Transverse colon (tissue), 4 donors: ENCODE measurements at regions not wholly inside any gene's neighbourhood (a gene's known extent, or its start where the extent isn't known, plus 50 kb on each side); places are given as distances from the start of the nearest gene placed in this dataset.

Experiments used
- EP300 ChIP-seq: sonication (generic); formaldehyde crosslinking; IDR thresholded peaks from one replicate; pipeline ENCODE4 v1.6.1; 2017; ENCODE audit warnings: antibody characterized with exemption, low read depth
- POLR2A ChIP-seq: fragments of 450-650 bp; IDR thresholded peaks from one replicate; pipeline ENCODE4 v1.6.1; 2016; ENCODE audit warnings: antibody characterized with exemption, mild to moderate bottlenecking, moderate library complexity
- POLR2AphosphoS5 ChIP-seq, 3 donors: sonication (generic); formaldehyde crosslinking; IDR thresholded peaks; one replicate each; pipeline ENCODE4 v1.6.1; 2016; ENCODE audit warnings: antibody characterized with exemption in 3 of 3
- TF ChIP-seq, protein P1 (sequence below), 5 experiments: fragments of 200-600 bp in 3 of 5; fragments of 450-650 bp in 2 of 5; sonication (generic) in 3 of 5; IDR thresholded peaks; 1 replicate in 2 of 5; 2 replicates in 3 of 5; pipeline ENCODE4 v1.5.1; 2016 to 2017; ENCODE audit warnings: antibody characterized with exemption in 5 of 5, inconsistent platforms in 3 of 5, mild to moderate bottlenecking in 2 of 5, moderate library complexity in 1 of 5

DNA sequence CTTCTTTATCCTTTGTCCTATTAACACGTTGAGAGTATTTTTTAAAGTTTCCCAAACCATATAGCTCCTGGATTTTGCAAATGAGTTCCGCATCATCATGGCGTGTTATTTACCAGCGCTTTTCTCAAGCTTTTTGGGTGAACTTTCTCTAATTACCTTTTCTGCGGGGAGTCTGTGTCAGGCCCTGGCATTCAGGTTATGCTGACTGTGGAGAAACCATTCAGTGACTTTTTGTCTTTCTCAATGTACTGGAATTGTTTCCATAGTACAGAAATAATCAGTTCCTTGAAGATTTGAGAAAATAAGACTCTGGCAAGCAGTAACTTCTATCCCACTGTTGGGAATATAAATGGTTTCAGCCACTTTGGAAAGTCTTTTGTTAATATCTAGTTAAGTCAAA lies 115.3 kb downstream of the CDH26 start:
- TF ChIP-seq, protein P1, sequence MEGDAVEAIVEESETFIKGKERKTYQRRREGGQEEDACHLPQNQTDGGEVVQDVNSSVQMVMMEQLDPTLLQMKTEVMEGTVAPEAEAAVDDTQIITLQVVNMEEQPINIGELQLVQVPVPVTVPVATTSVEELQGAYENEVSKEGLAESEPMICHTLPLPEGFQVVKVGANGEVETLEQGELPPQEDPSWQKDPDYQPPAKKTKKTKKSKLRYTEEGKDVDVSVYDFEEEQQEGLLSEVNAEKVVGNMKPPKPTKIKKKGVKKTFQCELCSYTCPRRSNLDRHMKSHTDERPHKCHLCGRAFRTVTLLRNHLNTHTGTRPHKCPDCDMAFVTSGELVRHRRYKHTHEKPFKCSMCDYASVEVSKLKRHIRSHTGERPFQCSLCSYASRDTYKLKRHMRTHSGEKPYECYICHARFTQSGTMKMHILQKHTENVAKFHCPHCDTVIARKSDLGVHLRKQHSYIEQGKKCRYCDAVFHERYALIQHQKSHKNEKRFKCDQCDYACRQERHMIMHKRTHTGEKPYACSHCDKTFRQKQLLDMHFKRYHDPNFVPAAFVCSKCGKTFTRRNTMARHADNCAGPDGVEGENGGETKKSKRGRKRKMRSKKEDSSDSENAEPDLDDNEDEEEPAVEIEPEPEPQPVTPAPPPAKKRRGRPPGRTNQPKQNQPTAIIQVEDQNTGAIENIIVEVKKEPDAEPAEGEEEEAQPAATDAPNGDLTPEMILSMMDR (IDR thresholded peaks at IDR 0.05): no peak
- TF ChIP-seq EP300 (no peak), POLR2A (no peak), POLR2AphosphoS5 (IDR thresholded peaks at IDR 0.05) (no peak)
